ENCODE measurements at regions not wholly inside any gene's neighbourhood (a gene's known extent, or its start where the extent isn't known, plus 50 kb on each side); places are given as distances from the start of the nearest gene placed in this dataset.

- DNase-seq, result no peak
Observed at GRCh38 chr4:187204389-187204918, 480.8 kb upstream of the FAT1 start.

GRCh38 chr4:187207931-187208330 is 484.3 kb upstream of the FAT1 start:
- no peak for DNase-seq

GRCh38 chr4:187208651-187209050 is 485.0 kb upstream of the FAT1 start:
- no peak for DNase-seq

DNA sequence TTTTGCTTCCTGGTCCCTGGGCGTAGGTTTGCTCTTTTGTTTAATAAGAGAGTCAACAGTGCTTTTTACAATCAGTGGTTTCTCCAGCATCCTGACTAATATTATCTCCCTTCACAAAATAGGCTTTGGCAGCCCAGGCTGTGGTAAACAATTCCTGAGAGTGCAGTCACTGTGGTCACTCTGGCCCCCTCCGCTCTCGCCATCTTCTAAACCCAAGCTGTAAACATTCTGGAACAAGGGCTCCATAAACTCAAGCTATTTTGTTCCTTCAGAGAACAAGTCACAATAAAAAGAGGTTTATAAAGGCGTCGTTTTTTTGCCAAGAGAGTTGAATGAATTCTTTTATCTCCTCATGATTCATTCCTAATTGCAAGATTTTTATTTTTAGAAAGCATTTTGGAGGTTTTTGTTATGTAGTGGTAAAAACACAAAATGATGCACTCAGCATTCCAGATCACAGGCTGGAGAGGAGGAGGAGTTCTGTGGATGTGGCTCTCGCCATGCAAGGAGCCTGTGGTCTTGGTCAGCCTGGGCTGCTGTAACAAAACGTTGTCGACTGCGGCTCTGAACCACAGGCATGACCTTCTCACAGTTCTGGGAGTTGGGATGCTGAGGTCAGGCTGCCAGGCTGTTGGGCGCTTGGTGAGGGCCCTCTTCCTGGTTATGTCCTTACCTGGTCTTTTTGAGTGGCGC is 486.4 kb upstream of the FAT1 start:
- no peak for DNase-seq

GRCh38 chr4:187212446-187213080 is 488.9 kb upstream of the FAT1 start:
- no peak for DNase-seq

DNA sequence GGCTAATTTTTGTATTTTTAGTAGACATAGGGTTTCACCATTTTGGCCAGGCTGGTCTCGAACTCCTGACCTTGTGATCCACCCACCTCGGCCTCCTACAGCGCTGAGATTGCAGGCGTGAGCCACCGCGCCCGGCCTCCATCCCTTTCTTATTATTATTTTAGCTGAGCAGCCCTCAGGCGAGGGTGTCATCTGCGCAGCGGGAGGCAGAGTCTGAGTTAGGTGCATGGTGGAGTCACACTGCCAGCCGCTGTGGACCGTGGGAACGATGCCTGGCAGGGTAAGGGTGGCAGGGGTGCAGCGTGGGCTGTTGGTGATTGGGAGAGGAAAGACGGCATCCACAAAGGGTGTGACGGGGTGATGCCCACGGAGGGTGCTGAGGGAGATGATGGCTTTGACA is 491.8 kb upstream of the FAT1 start:
- DNase-seq, result no peak

DNA sequence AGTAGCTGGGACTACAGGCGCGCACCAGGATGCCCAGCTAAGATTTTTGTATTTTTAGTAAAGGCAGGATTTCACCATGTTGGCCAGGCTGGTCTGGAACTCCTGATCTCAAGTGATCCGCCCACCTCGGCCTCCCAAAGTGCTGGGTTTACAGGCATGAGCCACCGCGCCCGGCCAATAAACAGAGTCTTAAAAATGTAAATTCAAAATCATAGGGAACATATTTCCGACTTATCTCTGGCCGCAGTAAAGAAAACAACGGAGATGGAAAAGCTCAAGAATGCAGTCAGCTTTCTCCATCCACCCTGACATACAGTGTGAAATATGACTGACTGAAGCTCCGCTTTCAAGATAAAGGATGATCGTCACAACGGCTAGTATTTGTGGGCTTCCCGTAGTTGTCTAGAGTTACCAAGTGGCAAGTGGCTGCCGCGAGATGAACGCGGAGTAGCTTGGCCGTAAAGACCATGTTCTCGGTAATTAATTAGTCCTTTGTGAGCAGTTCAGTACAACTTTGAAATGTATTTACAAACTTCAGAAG is 495.1 kb upstream of the FAT1 start:
- no peak for DNase-seq

DNA sequence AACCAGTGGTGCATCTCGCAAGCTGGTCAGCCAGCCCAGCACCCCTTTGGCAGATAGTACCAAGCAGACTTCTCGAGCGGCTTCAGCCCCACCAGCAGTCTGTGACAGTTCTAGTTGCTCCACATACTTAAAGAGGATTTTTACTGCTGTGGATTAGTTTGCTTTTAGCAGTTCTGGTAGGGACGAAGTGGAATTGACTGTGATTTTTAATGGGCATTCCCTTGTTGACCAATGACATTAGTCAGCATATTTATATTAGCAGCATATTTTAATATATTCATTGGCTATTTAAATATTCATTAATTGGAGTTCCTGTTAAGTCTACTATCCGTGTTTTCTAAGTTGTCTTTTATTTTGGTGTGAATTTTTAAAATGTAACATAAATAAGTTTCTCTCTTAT is 500.9 kb upstream of the FAT1 start:
- no peak for DNase-seq

DNA sequence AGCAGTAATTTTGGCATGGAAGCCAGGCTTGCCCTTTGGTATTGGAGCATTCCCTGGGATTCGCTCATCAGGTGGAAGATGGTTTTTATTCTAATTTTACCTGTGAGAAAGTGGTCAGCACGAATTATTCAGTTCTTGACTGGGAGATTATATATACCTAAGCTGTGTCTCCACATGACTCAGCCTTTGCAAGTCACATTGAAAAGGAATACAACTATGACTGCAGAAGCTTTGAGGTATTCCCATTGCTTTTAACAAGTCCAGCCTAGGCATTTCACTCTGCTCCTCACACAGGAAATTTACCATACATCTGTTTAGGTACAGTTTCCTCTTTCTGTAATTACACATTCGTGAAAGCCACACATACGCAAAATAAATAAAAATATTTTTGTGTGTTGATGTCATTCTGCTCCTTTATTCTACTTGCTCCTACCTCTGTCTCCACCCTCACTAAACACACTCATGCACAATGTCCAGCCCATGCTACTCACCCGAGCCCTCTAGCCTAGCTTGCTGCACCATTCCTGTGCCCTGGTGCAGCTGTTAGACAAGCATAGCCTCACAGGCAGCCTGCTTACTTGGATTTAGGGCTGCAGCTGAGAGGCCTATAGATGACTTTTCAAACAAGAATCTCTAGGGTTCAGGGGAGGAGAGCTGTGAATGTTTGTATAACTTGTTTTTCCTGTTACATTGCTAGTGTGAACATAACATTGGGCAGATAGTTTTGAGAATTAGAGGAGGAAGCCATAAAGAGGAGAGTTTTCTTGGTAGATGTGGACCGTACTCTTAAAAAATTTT is 504.4 kb upstream of the FAT1 start:
- no peak for DNase-seq

DNA sequence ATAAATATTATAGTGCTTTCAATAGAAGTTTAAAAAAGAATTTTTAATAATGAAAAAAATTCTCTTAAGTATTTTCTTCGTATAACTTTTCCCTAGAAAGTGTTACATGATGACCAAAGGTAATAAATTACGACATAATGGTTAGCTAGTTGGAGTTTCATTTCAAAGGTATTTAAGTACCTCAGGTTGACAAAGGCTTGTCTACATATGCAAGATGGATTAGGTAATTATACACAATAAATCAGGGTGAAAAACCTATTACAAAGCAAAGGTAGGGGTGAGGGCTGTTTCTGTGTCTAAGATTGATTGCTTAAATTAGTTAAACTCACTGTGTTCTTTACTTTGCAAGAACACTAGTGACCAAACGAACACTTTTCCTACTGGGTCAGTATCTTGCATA is 508.5 kb upstream of the FAT1 start:
- no peak for DNase-seq

DNA sequence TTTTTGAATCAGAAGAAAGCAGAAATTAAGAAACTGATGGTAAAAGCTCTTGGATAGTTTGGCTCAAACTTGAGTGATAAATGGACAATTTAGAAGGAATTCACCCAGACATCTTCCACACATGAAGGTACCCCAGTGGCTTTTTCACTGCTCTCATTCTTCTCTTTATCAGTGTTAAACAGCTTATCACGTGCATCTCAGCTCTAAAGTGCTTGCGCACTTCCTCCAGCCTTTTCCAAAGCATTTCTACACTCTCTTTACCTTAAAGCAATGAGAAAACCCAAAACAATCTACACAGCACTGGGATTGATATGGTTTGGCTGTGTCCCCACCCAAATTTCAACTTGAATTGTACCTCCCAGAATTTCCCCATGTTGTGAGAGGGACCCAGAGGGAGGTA is 509.1 kb upstream of the FAT1 start:
- no peak for DNase-seq

DNA sequence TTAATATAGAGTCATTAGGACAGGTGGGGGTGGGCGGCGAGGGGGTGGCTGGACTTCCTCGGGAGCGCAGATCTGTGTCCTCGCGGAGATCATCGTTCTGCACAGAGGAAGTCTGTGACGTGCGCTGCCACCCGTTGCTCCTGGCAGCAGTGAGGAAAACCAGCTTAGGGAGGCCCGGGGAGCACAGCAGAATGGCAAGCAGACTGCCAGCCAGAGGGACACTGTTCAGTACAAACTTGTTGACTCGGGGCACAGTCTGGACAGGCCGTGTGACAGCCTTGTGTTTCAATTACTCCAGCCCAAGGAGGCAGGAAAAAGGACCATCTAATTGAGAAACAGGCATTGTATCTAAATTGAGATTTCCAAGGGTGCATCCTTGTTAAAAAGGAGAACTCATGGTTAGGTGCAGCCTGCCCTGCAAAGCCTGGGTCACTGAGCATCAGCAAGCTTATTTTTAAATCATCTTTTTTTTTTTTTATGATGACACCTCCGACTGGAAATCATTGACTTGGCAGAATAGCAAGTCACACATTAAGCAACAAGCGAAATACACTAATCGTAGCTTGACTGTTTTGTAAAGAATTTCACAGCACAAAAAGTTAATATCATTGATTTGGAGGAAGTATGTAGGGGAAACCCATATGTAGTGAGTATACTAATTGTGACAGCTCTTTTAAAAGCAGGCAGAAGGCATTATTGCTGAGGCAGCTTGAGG is 512.0 kb upstream of the FAT1 start:
- no peak for DNase-seq

GRCh38 chr4:187236209-187236890 is 512.7 kb upstream of the FAT1 start:
- no peak for DNase-seq

GRCh38 chr4:187238646-187239045 is 515.0 kb upstream of the FAT1 start:
- no peak for DNase-seq

DNA sequence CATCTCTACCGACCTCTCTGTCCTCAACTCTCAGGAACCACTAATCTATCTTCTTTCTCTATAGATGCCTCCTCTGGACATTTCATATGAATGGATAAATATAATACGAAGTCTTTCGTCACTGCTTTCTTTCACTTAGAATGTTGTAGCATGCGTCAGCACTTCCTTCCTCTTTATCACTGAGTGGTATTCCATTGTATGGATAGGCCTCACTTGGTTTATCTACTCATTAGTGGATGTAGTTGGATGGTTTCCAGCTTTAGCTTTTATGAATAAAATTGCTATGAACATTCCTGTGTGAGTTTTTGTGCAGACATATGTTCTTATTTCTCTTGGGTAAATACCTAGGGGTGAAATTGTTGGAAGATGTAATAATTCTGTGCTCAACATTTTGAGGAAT is 528.2 kb upstream of the FAT1 start:
- no peak for DNase-seq

- DNase-seq, result no peak
Observed at GRCh38 chr4:187256897-187257296, 533.2 kb upstream of the FAT1 start.

DNA sequence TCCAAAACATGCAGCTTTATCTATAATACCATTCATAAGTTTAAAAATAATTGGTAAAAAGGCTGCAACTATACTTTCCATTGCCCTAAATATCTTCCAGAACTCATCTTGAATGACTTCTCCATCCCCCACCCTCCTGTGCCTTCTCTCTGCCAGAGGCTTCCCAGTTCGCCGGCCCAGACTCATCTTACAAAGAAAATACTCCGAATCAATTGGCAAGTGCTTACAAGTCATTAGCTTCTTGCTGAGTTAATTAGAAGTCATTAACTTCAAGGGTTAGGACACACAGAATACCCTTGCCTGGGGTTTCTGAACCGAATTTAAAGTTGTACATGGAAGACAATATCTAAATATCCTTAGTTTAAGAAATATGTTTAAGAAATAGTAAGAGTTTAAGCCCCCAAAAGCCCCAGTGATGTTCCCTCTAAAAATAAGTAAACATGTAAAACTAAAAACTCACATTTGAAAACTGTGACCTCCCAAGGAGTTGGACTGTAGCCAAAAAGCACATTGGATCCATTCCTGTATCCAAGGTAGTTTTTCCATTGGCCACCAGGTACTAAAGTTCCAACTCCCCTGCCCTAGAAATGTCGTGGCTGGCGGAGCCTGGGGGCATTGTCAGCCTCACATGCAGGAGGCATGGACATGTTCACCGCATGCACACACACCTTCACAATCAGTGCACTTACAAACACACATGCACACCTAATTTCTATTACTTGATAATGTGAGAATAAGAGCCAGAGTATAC is 535.2 kb upstream of the FAT1 start:
- no peak for DNase-seq

GRCh38 chr4:187268940-187269339 is 545.3 kb upstream of the FAT1 start:
- DNase-seq, result no peak

- DNase-seq, result no peak
Observed at GRCh38 chr4:187270154-187270553, 546.5 kb upstream of the FAT1 start.

- DNase-seq, result no peak
Observed at GRCh38 chr4:187271848-187272247, 548.2 kb upstream of the FAT1 start.

DNA sequence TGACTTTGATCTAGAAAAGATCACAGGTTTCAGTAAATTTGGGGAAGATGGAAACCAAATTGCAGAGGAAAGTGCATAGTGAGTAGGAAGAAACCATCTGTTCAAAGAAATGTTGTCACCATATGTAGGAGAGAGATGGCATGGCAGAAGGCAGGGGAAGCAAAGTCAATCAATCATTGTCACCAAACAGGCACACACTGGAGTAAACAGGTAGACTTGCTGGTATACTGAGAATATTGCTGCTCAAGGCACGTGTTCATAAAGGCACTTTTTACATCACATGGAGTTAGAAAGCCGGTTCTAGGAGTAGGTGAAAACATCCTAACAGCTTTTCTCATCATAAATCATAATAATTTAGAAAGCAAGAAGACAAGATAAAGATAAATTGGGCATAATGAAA is 550.5 kb upstream of the FAT1 start:
- DNase-seq, result no peak

Data from NCI-H774 (cell line).